Iris pigment epithelial cell (primary cell): ENCODE measurements at regions not wholly inside any gene's neighbourhood (a gene's known extent, or its start where the extent isn't known, plus 50 kb on each side); places are given as distances from the start of the nearest gene placed in this dataset.
A peak's percentile ranks its signal among the peaks of the same experiment; 100 is the strongest.

Experiments used
- DNase-seq: peaks from one replicate; pipeline ENCODE4 v3.0.0-alpha.2; 2011; ENCODE audit warnings: low read depth

- no peak for DNase-seq
Observed at GRCh38 chr1:244971552-244972216, 107.3 kb upstream of the HNRNPU start.

GRCh38 chr1:244970744-244971551 is 106.6 kb upstream of the HNRNPU start:
- DNase-seq: peak; percentile 96

- DNase-seq: peak; percentile 67
Observed at GRCh38 chr1:244970236-244970743, 105.9 kb upstream of the HNRNPU start.

- peak; percentile 91 for DNase-seq
Observed at GRCh38 chr1:244969355-244970235, 105.3 kb upstream of the HNRNPU start.

- DNase-seq: no peak
Observed at GRCh38 chr1:244968881-244969280, 104.5 kb upstream of the HNRNPU start.

- no peak for DNase-seq
Observed at GRCh38 chr1:244968471-244968871, 104.1 kb upstream of the HNRNPU start.

- no peak for DNase-seq
Observed at GRCh38 chr1:244967159-244967558, 102.8 kb upstream of the HNRNPU start.

GRCh38 chr1:244965185-244966030 is 101.1 kb upstream of the HNRNPU start:
- DNase-seq: no peak

GRCh38 chr1:244964112-244964971 is 100.0 kb upstream of the HNRNPU start:
- DNase-seq: peak; percentile 83

GRCh38 chr1:244963231-244963826 is 99.0 kb upstream of the HNRNPU start:
- DNase-seq: peak; percentile 39

- DNase-seq: no peak
Observed at GRCh38 chr1:244962130-244962529, 97.8 kb upstream of the HNRNPU start.

GRCh38 chr1:244960904-244961303 is 96.6 kb upstream of the HNRNPU start:
- DNase-seq: no peak

- no peak for DNase-seq
Observed at GRCh38 chr1:244958593-244958992, 94.2 kb upstream of the HNRNPU start.

GRCh38 chr1:244957525-244957924 is 93.2 kb upstream of the HNRNPU start:
- DNase-seq: no peak

GRCh38 chr1:244957122-244957521 is 92.8 kb upstream of the HNRNPU start:
- no peak for DNase-seq

- DNase-seq: no peak
Observed at GRCh38 chr1:244955661-244956060, 91.3 kb upstream of the HNRNPU start.

- no peak for DNase-seq
Observed at GRCh38 chr1:244954359-244954758, 90.0 kb upstream of the HNRNPU start.

GRCh38 chr1:244953901-244954300 is 89.6 kb upstream of the HNRNPU start:
- no peak for DNase-seq

GRCh38 chr1:244952940-244953339 is 88.6 kb upstream of the HNRNPU start:
- no peak for DNase-seq
